B cell (primary cell): ENCODE measurements at regions not wholly inside any gene's neighbourhood (a gene's known extent, or its start where the extent isn't known, plus 50 kb on each side); places are given as distances from the start of the nearest gene placed in this dataset.

ENCODE experiments used
- ATAC-seq: fragments of 200-7000 bp; cut with Tn5 transposase; one replicate; pipeline ENCODE4 v1.10.0; 2021; ENCODE audit warnings: low read depth, mild to moderate bottlenecking, moderate number of reproducible peaks, moderate library complexity
- CTCF ChIA-PET: fragments of 350-600 bp; sonication (Branson Sonifier 250); formaldehyde crosslinking; loops from one replicate; lab custom pipeline; 2021; ENCODE audit warnings: antibody characterized with exemption, inconsistent platforms; lab: Charles Lee
- POLR2A ChIA-PET: fragments of 350-600 bp; sonication (Branson Sonifier 250); formaldehyde crosslinking; loops from one replicate; lab custom pipeline; 2021; ENCODE audit warnings: antibody characterized with exemption; lab: Charles Lee
- DNase-seq: peaks from one replicate; pipeline ENCODE4 v3.0.0; 2013
- H2AFZ ChIP-seq: 2 replicates; pipeline ENCODE4 v1.6.1; 2012; ENCODE audit warnings: mild to moderate bottlenecking, low read depth, low read length; ENCODE audit not compliant: insufficient read depth, poor library complexity, severe bottlenecking
- H3K27ac ChIP-seq, 2 donors: 1 replicate in 1 of 2; 2 replicates in 1 of 2; pipeline ENCODE4 v1.5.1; 2012 to 2013; ENCODE audit warnings: low read length in 2 of 2, mild to moderate bottlenecking in 2 of 2, moderate library complexity in 1 of 2
- H3K27me3 ChIP-seq, 4 experiments: fragments of 200-600 bp in 1 of 4; sonication (generic) in 1 of 4; replicated peaks in 1 of 4; 1 replicate in 2 of 4; 2 replicates in 2 of 4; pipeline versions ENCODE4 v1.6.1 to v1.7.0; 2013 to 2016; ENCODE audit warnings: low read length in 3 of 4, mild to moderate bottlenecking in 2 of 4, mixed read lengths in 1 of 4, moderate library complexity in 1 of 4; ENCODE audit not compliant: insufficient read depth in 4 of 4, control insufficient read depth in 3 of 4; ENCODE audit errors: control extremely low read depth in 1 of 4
- H3K36me3 ChIP-seq, 2 experiments: replicated peaks in 1 of 2; 1 replicate in 1 of 2; 2 replicates in 1 of 2; pipeline versions ENCODE4 v1.6.1 to v1.7.1; 2013; ENCODE audit warnings: low read length in 1 of 2; ENCODE audit not compliant: insufficient read depth in 2 of 2, control insufficient read depth in 1 of 2; ENCODE audit errors: control extremely low read depth in 1 of 2, extremely low read depth in 1 of 2
- H3K4me1 ChIP-seq, 2 donors: fragments of 200-600 bp in 1 of 2; sonication (generic) in 1 of 2; 1 replicate in 1 of 2; 2 replicates in 1 of 2; pipeline versions ENCODE4 v1.5.1 to v1.6.1; 2013 to 2017; ENCODE audit warnings: low read length in 2 of 2; ENCODE audit not compliant: control insufficient read depth in 2 of 2, insufficient read depth in 2 of 2
- H3K4me2 ChIP-seq: replicated peaks from 2 replicates; pipeline ENCODE3; 2012; ENCODE audit warnings: mild to moderate bottlenecking, low read depth, low read length; ENCODE audit not compliant: poor library complexity, severe bottlenecking
- H3K4me3 ChIP-seq, 5 experiments: fragments of 200-600 bp in 1 of 5; sonication (generic) in 1 of 5; 1 replicate in 3 of 5; 2 replicates in 2 of 5; pipeline versions ENCODE4 v1.5.1 to v1.7.0; 2011 to 2016; ENCODE audit warnings: low read length in 4 of 5, mild to moderate bottlenecking in 4 of 5, low read depth in 2 of 5, control low read depth in 1 of 5, moderate library complexity in 1 of 5; ENCODE audit not compliant: insufficient read depth in 1 of 5; ENCODE audit errors: control extremely low read depth in 1 of 5, extremely low read depth in 1 of 5
- H3K79me2 ChIP-seq: fragments of 200-600 bp; sonication (generic); one replicate; pipeline ENCODE4 v1.6.0; 2016; ENCODE audit warnings: low read length; ENCODE audit not compliant: control insufficient read depth, insufficient read depth
- H3K9ac ChIP-seq: fragments of 200-600 bp; sonication (generic); 2 replicates; pipeline ENCODE4 v1.6.1; 2017; ENCODE audit warnings: mild to moderate bottlenecking, low read length, moderate library complexity
- H3K9me3 ChIP-seq, 3 donors: one replicate each; pipeline versions ENCODE4 v1.6.1 to v1.7.1; 2013; ENCODE audit warnings: low read length in 2 of 3; ENCODE audit not compliant: control insufficient read depth in 2 of 3, insufficient read depth in 1 of 3; ENCODE audit errors: control extremely low read depth in 1 of 3
- H4K20me1 ChIP-seq: 2 replicates; pipeline ENCODE4 v1.6.0; 2012; ENCODE audit warnings: mild to moderate bottlenecking, low read length; ENCODE audit not compliant: insufficient read depth, control insufficient read depth, poor library complexity, severe bottlenecking
- H3K27ac Mint-ChIP-seq: one replicate; pipeline ENCODE4 v1.8.0; 2021; ENCODE audit warnings: mixed read lengths
- H3K27me3 Mint-ChIP-seq: one replicate; pipeline ENCODE4 v1.8.0; 2021; ENCODE audit warnings: mixed read lengths
- H3K4me1 Mint-ChIP-seq: one replicate; pipeline ENCODE4 v1.8.0; 2021; ENCODE audit warnings: mixed read lengths
- H3K4me3 Mint-ChIP-seq: one replicate; pipeline ENCODE4 v1.8.0; 2021; ENCODE audit warnings: mixed read lengths
- H3K9me3 Mint-ChIP-seq: one replicate; pipeline ENCODE4 v1.8.0; 2022; ENCODE audit warnings: mixed read lengths; ENCODE audit not compliant: insufficient read depth
- EZH2 ChIP-seq: IDR thresholded peaks from 2 replicates; pipeline ENCODE4 v1.6.1; 2012; ENCODE audit warnings: borderline replicate concordance, low read depth, mild to moderate bottlenecking, moderate library complexity, low read length; ENCODE audit not compliant: insufficient read depth, poor library complexity, severe bottlenecking
- WGBS: methylation state at CpG from one replicate; pipeline ENCODE4 v1.1.5; 2013; ENCODE audit warnings: missing lambda C conversion rate; ENCODE audit not compliant: insufficient coverage; 5-methylcytosine and 5-hydroxymethylcytosine counted together
- intact Hi-C: fragments of 100-400 bp; cut with micrococcal nuclease; formaldehyde crosslinking; loops from one replicate; pipeline ENCODE4 v1.10.0; 2022
- TF ChIP-seq, protein P1 (sequence below): fragments of 200-600 bp; IDR thresholded peaks from one replicate; pipeline ENCODE4 v1.8.0; 2022; ENCODE audit warnings: antibody characterized with exemption, mild to moderate bottlenecking

DNA sequence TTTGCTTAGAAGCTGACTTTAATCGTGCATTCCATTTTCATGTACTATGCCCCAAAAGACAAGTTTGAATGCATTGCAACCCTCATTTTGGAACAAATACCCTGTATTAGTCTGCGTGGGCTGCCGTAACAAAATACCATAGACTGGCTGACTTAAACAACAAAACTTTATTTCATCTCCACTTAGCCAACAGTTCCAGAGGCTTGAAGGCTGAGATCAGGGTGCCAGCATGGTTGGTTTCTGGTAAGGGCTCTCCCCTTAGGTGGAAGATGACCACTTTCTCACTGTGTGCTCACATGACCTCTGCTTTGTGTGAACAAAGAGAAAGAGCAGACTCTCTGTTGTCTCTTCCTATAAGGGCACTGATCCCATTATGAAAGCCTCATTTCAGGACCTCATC lies 431.7 kb upstream of the MAP3K7 start:
- Histone ChIP-seq H4K20me1 (no peaks in the 10 kb centered on the region), H3K4me2 (no peak overlapping the region), H3K27ac (no peak overlapping the region), H3K9ac (no peak overlapping the region), H3K27me3 (no peaks in the 10 kb centered on the region), H2AFZ (no peak overlapping the region), H3K4me3 (no peak overlapping the region), H3K79me2 (no peaks in the 10 kb centered on the region), H3K4me1 (no peaks in the 10 kb centered on the region), H3K36me3 (no peaks in the 10 kb centered on the region), H3K9me3 (no peaks in the 10 kb centered on the region)
- ATAC-seq (no peak), DNase-seq (no peak)
- Mint-ChIP-seq H3K27me3 (no peaks in the 10 kb centered on the region), H3K4me1 (no peaks in the 10 kb centered on the region), H3K27ac (no peak overlapping the region), H3K9me3 (no peaks in the 10 kb centered on the region), H3K4me3 (no peak overlapping the region)
- ChIA-PET CTCF (no interaction called here), POLR2A (no interaction called here)
- WGBS, result 86% methylated on average over 1 of the region's 3 CpGs
- TF ChIP-seq, protein P1, sequence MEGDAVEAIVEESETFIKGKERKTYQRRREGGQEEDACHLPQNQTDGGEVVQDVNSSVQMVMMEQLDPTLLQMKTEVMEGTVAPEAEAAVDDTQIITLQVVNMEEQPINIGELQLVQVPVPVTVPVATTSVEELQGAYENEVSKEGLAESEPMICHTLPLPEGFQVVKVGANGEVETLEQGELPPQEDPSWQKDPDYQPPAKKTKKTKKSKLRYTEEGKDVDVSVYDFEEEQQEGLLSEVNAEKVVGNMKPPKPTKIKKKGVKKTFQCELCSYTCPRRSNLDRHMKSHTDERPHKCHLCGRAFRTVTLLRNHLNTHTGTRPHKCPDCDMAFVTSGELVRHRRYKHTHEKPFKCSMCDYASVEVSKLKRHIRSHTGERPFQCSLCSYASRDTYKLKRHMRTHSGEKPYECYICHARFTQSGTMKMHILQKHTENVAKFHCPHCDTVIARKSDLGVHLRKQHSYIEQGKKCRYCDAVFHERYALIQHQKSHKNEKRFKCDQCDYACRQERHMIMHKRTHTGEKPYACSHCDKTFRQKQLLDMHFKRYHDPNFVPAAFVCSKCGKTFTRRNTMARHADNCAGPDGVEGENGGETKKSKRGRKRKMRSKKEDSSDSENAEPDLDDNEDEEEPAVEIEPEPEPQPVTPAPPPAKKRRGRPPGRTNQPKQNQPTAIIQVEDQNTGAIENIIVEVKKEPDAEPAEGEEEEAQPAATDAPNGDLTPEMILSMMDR, result no peak
- intact Hi-C loops, result no loop called here

GRCh38 chr6:91013511-91013910 lies 426.6 kb upstream of the MAP3K7 start:
- Histone ChIP-seq H3K27ac (no peak overlapping the region), H2AFZ (no peak overlapping the region), H3K9me3 (no peaks in the 10 kb centered on the region), H3K36me3 (no peaks in the 10 kb centered on the region), H3K4me1 (no peaks in the 10 kb centered on the region), H3K4me3 (no peak overlapping the region), H3K27me3 (no peaks in the 10 kb centered on the region), H3K79me2 (no peaks in the 10 kb centered on the region), H4K20me1 (no peaks in the 10 kb centered on the region), H3K9ac (no peak overlapping the region), H3K4me2 (no peak overlapping the region)
- ChIA-PET POLR2A (no interaction called here), CTCF (no interaction called here)
- ATAC-seq, result no peak
- Mint-ChIP-seq H3K9me3 (no peaks in the 10 kb centered on the region), H3K27ac (no peak overlapping the region), H3K4me3 (no peak overlapping the region), H3K27me3 (no peaks in the 10 kb centered on the region), H3K4me1 (no peaks in the 10 kb centered on the region)
- TF ChIP-seq EZH2, result no peak
- TF ChIP-seq, protein P1, result no peak
- no peak for DNase-seq
- intact Hi-C loops, result no loop called here
